HG03064 (cell line): ENCODE measurements at regions not wholly inside any gene's neighbourhood (a gene's known extent, or its start where the extent isn't known, plus 50 kb on each side); places are given as distances from the start of the nearest gene placed in this dataset.

Source experiments
- ATAC-seq: cut with Tn5 transposase; IDR thresholded peaks from one replicate; pipeline ENCODE4 v1.9.1; 2021; ENCODE audit warnings: low read depth; ENCODE audit not compliant: unreplicated experiment

- ATAC-seq, result no peak
Measured at GRCh38 chr12:58602736-58603135, 317.6 kb downstream of the LRIG3 start.

GRCh38 chr12:58607805-58608204, 312.5 kb downstream of the LRIG3 start:
- no peak for ATAC-seq

GRCh38 chr12:58608711-58609110, 311.6 kb downstream of the LRIG3 start:
- ATAC-seq, result no peak

- no peak for ATAC-seq
Measured at GRCh38 chr12:58615047-58615446, 305.3 kb downstream of the LRIG3 start.

GRCh38 chr12:58615576-58615975, 304.7 kb downstream of the LRIG3 start:
- no peak for ATAC-seq

- no peak for ATAC-seq
Measured at GRCh38 chr12:58616618-58617017, 303.7 kb downstream of the LRIG3 start.

GRCh38 chr12:58621126-58621525, 299.2 kb downstream of the LRIG3 start:
- ATAC-seq, result no peak

GRCh38 chr12:58629376-58629775, 290.9 kb downstream of the LRIG3 start:
- ATAC-seq, result no peak

GRCh38 chr12:58633479-58633878, 286.8 kb downstream of the LRIG3 start:
- no peak for ATAC-seq

GRCh38 chr12:58639318-58639934, 280.9 kb downstream of the LRIG3 start:
- ATAC-seq, result no peak

- ATAC-seq, result no peak
Measured at GRCh38 chr12:58640314-58640713, 280.0 kb downstream of the LRIG3 start.

GRCh38 chr12:58645946-58646345, 274.4 kb downstream of the LRIG3 start:
- no peak for ATAC-seq

- no peak for ATAC-seq
Measured at GRCh38 chr12:58647495-58647894, 272.8 kb downstream of the LRIG3 start.

GRCh38 chr12:58648176-58648575, 272.1 kb downstream of the LRIG3 start:
- no peak for ATAC-seq

GRCh38 chr12:58651850-58652249, 268.5 kb downstream of the LRIG3 start:
- ATAC-seq, result no peak

GRCh38 chr12:58654021-58654420, 266.3 kb downstream of the LRIG3 start:
- no peak for ATAC-seq

GRCh38 chr12:58655375-58655774, 264.9 kb downstream of the LRIG3 start:
- ATAC-seq, result no peak

GRCh38 chr12:58656254-58657009, 263.9 kb downstream of the LRIG3 start:
- ATAC-seq, result no peak

GRCh38 chr12:58657190-58657589, 263.1 kb downstream of the LRIG3 start:
- no peak for ATAC-seq

GRCh38 chr12:58665375-58665774, 254.9 kb downstream of the LRIG3 start:
- no peak for ATAC-seq

- ATAC-seq, result no peak
Measured at GRCh38 chr12:58668233-58668632, 252.1 kb downstream of the LRIG3 start.

GRCh38 chr12:58668871-58669270, 251.4 kb downstream of the LRIG3 start:
- ATAC-seq, result no peak
